Activated T-helper 1 cell treated with anti-CD3 and anti-CD28 coated beads, Interleukin-12 subunit alpha, Interleukin-12 subunit beta, Interleukin-2, Interleukin-4 antibody, amounts not matched to agents 30 ng/mL and 10 ng/mL and 1 ng/mL, durations not matched to agents 14 hours and 24 hours and 36 hours (primary cell): ENCODE measurements at regions not wholly inside any gene's neighbourhood (a gene's known extent, or its start where the extent isn't known, plus 50 kb on each side); places are given as distances from the start of the nearest gene placed in this dataset.

Experiments used
- DNase-seq: peaks from one replicate; pipeline ENCODE4 v3.0.0; 2021; ENCODE audit warnings: low spot score
- H3K27ac Mint-ChIP-seq: one replicate; pipeline ENCODE4 v1.8.0; 2021; ENCODE audit warnings: mild to moderate bottlenecking, mixed read lengths
- H3K27me3 Mint-ChIP-seq: one replicate; pipeline ENCODE4 v1.8.0; 2022; ENCODE audit warnings: mild to moderate bottlenecking, moderate library complexity, mixed read lengths; ENCODE audit not compliant: insufficient read depth
- H3K36me3 Mint-ChIP-seq: one replicate; pipeline ENCODE4 v1.8.0; 2021; ENCODE audit warnings: low read depth, mixed read lengths
- H3K4me1 Mint-ChIP-seq: one replicate; pipeline ENCODE4 v1.8.0; 2021; ENCODE audit warnings: low read depth, mixed read lengths
- H3K4me3 Mint-ChIP-seq: one replicate; pipeline ENCODE4 v1.8.0; 2021; ENCODE audit warnings: mild to moderate bottlenecking, moderate library complexity, mixed read lengths
- H3K9me3 Mint-ChIP-seq: one replicate; pipeline ENCODE4 v1.8.0; 2021; ENCODE audit warnings: mixed read lengths
- intact Hi-C: fragments of 100-400 bp; cut with micrococcal nuclease; formaldehyde crosslinking; loops from one replicate; pipeline ENCODE4 v1.15.1; 2024

GRCh38 chr2:46239175-46239846, 57.9 kb upstream of the EPAS1 start:
- DNase-seq = no peak
- H3K27ac Mint-ChIP-seq = peak overlapping the region; percentile 89
- H3K27me3 Mint-ChIP-seq = peaks cover 3% of the 10 kb centered on the region
- peaks cover 6% of the 10 kb centered on the region for H3K9me3 Mint-ChIP-seq
- H3K36me3 Mint-ChIP-seq = peaks cover 12% of the 10 kb centered on the region
- peaks cover 49% of the 10 kb centered on the region for H3K4me1 Mint-ChIP-seq
- intact Hi-C loops = loop anchor here (1.0 to 5.0 kb wide), 3 partner anchors 10 to 123 kb away; no protein-coding TSS in a partner anchor
- peak overlapping the region; percentile 9 for H3K4me3 Mint-ChIP-seq

GRCh38 chr2:46239847-46240181, 57.4 kb upstream of the EPAS1 start:
- H3K27ac Mint-ChIP-seq = peak overlapping the region; percentile 89
- peaks cover 6% of the 10 kb centered on the region for H3K9me3 Mint-ChIP-seq
- intact Hi-C loops = loop anchor here (1.0 to 5.0 kb wide), 5 partner anchors 11 to 221 kb away; no protein-coding TSS in a partner anchor
- H3K4me1 Mint-ChIP-seq = peaks cover 49% of the 10 kb centered on the region
- peaks cover 3% of the 10 kb centered on the region for H3K27me3 Mint-ChIP-seq
- peak; percentile 61 for DNase-seq
- peaks cover 12% of the 10 kb centered on the region for H3K36me3 Mint-ChIP-seq
- peak overlapping the region; percentile 6 for H3K4me3 Mint-ChIP-seq

GRCh38 chr2:46241344-46241743, 55.9 kb upstream of the EPAS1 start:
- Mint-ChIP-seq H3K27me3 (peaks cover 4% of the 10 kb centered on the region), H3K4me1 (peaks cover 46% of the 10 kb centered on the region), H3K36me3 (peaks cover 12% of the 10 kb centered on the region), H3K27ac (peak overlapping the region; percentile 20), H3K4me3 (no peak overlapping the region), H3K9me3 (peaks cover 6% of the 10 kb centered on the region)
- DNase-seq = no peak
- intact Hi-C loops = no loop called here

- Mint-ChIP-seq H3K9me3 (no peaks in the 10 kb centered on the region), H3K27me3 (peaks cover 4% of the 10 kb centered on the region), H3K27ac (no peak overlapping the region), H3K36me3 (peaks cover 4% of the 10 kb centered on the region), H3K4me3 (no peak overlapping the region), H3K4me1 (peaks cover 8% of the 10 kb centered on the region)
- DNase-seq = no peak
- intact Hi-C loops = no loop called here
Observed at GRCh38 chr2:46245869-46246268, 51.3 kb upstream of the EPAS1 start.

- Mint-ChIP-seq H3K4me1 (no peaks in the 10 kb centered on the region), H3K27ac (no peak overlapping the region), H3K9me3 (no peaks in the 10 kb centered on the region), H3K4me3 (no peak overlapping the region), H3K36me3 (no peaks in the 10 kb centered on the region), H3K27me3 (peaks cover 4% of the 10 kb centered on the region)
- DNase-seq = no peak
- intact Hi-C loops = no loop called here
Observed at GRCh38 chr2:46246790-46247189, 50.4 kb upstream of the EPAS1 start.
